ENCODE measurements at regions not wholly inside any gene's neighbourhood (a gene's known extent, or its start where the extent isn't known, plus 50 kb on each side); places are given as distances from the start of the nearest gene placed in this dataset.

- Histone ChIP-seq H3K4me3 (ENCODE audit: insufficient read depth, low read depth, low read length) (no peak overlapping the region), H3K56ac (ENCODE audit: extremely low read depth, insufficient read depth, low read length) (no peak overlapping the region), H3K36me3 (ENCODE audit: control insufficient read depth, insufficient read depth, low read length) (no peaks in the 10 kb centered on the region), H4K91ac (ENCODE audit: insufficient read depth, low read depth, low read length) (no peak overlapping the region), H3K4me2 (ENCODE audit: low read depth, low read length) (no peak overlapping the region), H3K18ac (ENCODE audit: low read depth, low read length) (no peak overlapping the region), H2AK9ac (replicated peaks; ENCODE audit: low read depth, low read length, poor library complexity) (no peak overlapping the region), H3K14ac (replicated peaks; ENCODE audit: low read depth, low read length) (no peak overlapping the region; the same call in 1 of the 2 replicates), H4K20me1 (ENCODE audit: insufficient read depth, low read length) (no peaks in the 10 kb centered on the region), H3K4me1 (ENCODE audit: control insufficient read depth, insufficient read depth, low read length) (peaks cover 7% of the 10 kb centered on the region), H3K9ac (ENCODE audit: low read depth, low read length) (no peak overlapping the region), H3K4ac (ENCODE audit: low read depth, low read length) (no peak overlapping the region), H2AK5ac (ENCODE audit: low read depth, low read length) (peak overlapping the region; percentile 81; the same call in 1 of the 2 replicates), H2AFZ (replicated peaks; ENCODE audit: low read length, poor library complexity) (no peak overlapping the region), H2BK120ac (ENCODE audit: low read depth, low read length) (no peak overlapping the region), H2BK20ac (ENCODE audit: low read depth, low read length) (no peak overlapping the region), H2BK5ac (ENCODE audit: low read depth, low read length, poor library complexity, severe bottlenecking) (no peak overlapping the region), H3K9me1 (ENCODE audit: insufficient read depth, low read length) (no peaks in the 10 kb centered on the region), H2BK15ac (ENCODE audit: low read depth, low read length) (no peak overlapping the region), H3K79me1 (ENCODE audit: low read depth in 1 of 2, low read length in 2 of 2) (no peaks in the 10 kb centered on the region), H4K8ac (ENCODE audit: low read depth in 2 of 2, low read length in 2 of 2) (no peak overlapping the region), H3K27ac (ENCODE audit: insufficient read depth, low read length) (no peak overlapping the region), H3K9me3 (ENCODE audit: control insufficient read depth, insufficient read depth, low read length) (peaks cover 5% of the 10 kb centered on the region), H3K23ac (ENCODE audit: low read depth, low read length) (no peak overlapping the region), H3K27me3 (ENCODE audit: control insufficient read depth, insufficient read depth, low read length) (no peaks in the 10 kb centered on the region; the same call in 1 of the 2 replicates), H4K5ac (ENCODE audit: low read depth, low read length) (no peak overlapping the region)
- intact Hi-C loops (cut with micrococcal nuclease) (no loop called here), in situ Hi-C loops (cut with MboI; ENCODE audit: low sequenced_read_pairs) (no loop called here), dilution Hi-C loops (cut with HindIII; ENCODE audit: low sequenced_read_pairs, unreplicated experiment) (no loop called here)
- WGBS, 2 experiments (ENCODE audit: extremely low coverage in 2 of 2, insufficient read length in 1 of 2): no CpG with 5 or more reads among the region's 10 CpGs
- ChIA-PET POLR2A (ENCODE audit: unreplicated experiment) (no interaction called here), CTCF (no interaction called here)
- BruUV-seq (replicated peaks): no TSS peak
- TF ChIP-seq USF2 (IDR thresholded peaks at IDR 0.05; ENCODE audit: low read depth, low read length): no peak
- TF ChIP-seq POLR2A (IDR thresholded peaks at IDR 0.05; ENCODE audit: low read depth, low read length): no peak
- no peak for TF ChIP-seq CEBPB (IDR thresholded peaks at IDR 0.05; ENCODE audit: low read depth, low read length)
- no peak for TF ChIP-seq FOS (IDR thresholded peaks at IDR 0.05; ENCODE audit: low read depth, low read length)
- TF ChIP-seq RCOR1 (IDR thresholded peaks at IDR 0.05; ENCODE audit: insufficient replicate concordance, low read length): no peak
- no peak for TF ChIP-seq NFE2L2 (IDR thresholded peaks at IDR 0.05; ENCODE audit: low read depth, low read length)
- TF ChIP-seq RAD21 (IDR thresholded peaks at IDR 0.05; ENCODE audit: low read length): no peak
- no peak for TF ChIP-seq MXI1 (IDR thresholded peaks at IDR 0.05; ENCODE audit: borderline replicate concordance, low read depth, low read length)
- TF ChIP-seq CTCF (conservative IDR thresholded peaks at IDR 0.05; ENCODE audit: low read depth, low read length): no peak
- DNase-seq (no peak), ATAC-seq (ENCODE audit: low read depth) (no peak)
Observed at GRCh38 chr12:124706363-124706762, 139.0 kb upstream of the NCOR2 start.

All from IMR-90 (cell line).